ENCODE measurements at regions not wholly inside any gene's neighbourhood (a gene's known extent, or its start where the extent isn't known, plus 50 kb on each side); places are given as distances from the start of the nearest gene placed in this dataset.
"Not testable (repeated sequence)": the region's sequence is repeated elsewhere in the genome, so short reads cannot be mapped to it uniquely, and the experiment has no call there.

DNA sequence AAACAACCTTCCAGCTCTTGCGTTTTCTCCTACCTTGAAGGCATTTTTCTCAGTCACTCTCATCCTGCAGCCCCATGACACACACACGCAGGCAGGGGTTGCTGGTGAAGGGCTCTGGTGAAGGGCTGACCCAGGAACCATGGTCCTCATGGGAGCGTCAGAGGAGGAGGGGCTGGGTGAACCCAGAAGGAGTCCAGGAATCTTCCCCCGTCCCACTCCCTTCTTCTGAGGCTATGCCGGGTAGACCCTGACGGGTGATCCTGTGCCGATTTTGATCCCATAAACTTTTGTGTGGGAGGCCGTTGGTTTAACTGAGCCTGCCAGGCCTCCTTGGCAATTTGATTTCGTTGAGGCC is 278.4 kb upstream of the FOXF1 start:
- WGBS: 75% methylated on average over 9 of the region's 9 CpGs
- Histone ChIP-seq H3K27me3 (ENCODE audit: control insufficient read depth, insufficient read depth) (no peaks in the 10 kb centered on the region), H3K27ac (ENCODE audit: low read length) (no peak overlapping the region), H3K9me3 (ENCODE audit: control insufficient read depth, low read length) (no peaks in the 10 kb centered on the region), H3K4me3 (ENCODE audit: low read length) (no peak overlapping the region), H3K4me1 (ENCODE audit: control insufficient read depth, insufficient read depth, low read length) (no peaks in the 10 kb centered on the region)
- DNase-seq (no peak), ATAC-seq (no peak)
- intact Hi-C loops (cut with DNase I): no loop called here

DNA sequence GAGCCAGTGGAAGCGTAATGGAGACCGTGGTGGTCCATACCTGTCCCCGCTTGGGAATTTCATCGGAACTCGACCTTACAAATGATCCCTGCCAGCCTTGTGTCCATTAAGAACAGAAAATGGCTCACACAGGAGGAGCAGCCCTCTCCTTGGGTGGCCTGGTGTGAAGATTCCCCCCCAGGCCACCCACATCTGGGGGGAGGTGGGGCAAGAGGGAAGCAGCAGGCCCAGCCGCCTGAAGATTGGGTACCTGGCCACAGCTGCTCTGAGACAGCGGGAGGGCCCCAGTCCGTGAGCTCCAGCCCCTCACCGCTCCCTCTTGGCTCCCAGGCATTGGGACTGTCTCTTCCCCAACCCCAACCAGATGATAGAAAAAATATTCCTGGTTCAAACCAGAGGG is 277.8 kb upstream of the FOXF1 start:
- intact Hi-C loops (cut with DNase I): no loop called here
- Histone ChIP-seq H3K27ac (ENCODE audit: low read length) (no peak overlapping the region), H3K4me3 (ENCODE audit: low read length) (no peak overlapping the region), H3K27me3 (ENCODE audit: control insufficient read depth, insufficient read depth) (no peaks in the 10 kb centered on the region), H3K9me3 (ENCODE audit: control insufficient read depth, low read length) (no peaks in the 10 kb centered on the region), H3K4me1 (ENCODE audit: control insufficient read depth, insufficient read depth, low read length) (no peaks in the 10 kb centered on the region)
- 95% methylated on average over 9 of the region's 9 CpGs for WGBS
- no peak for ATAC-seq
- no peak for DNase-seq

DNA sequence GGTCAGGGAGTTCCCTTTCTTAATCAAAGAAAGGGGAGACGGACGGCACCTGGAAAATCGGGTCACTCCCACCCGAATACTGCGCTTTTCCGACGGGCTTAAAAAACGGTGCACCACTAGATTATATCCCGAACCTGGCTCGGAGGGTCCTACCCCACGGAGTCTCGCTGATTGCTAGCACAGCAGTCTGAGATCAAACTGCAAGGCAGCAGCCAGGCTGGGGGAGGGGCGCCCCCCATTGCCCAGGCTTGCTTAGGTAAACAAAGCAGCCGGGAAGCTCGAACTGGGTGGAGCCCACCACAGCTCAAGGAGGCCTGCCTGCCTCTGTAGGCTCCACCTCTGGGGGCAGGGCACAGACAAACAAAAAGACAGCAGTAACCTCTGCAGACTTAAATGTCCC is 276.8 kb upstream of the FOXF1 start:
- H3K9me3 ChIP-seq (ENCODE audit: control insufficient read depth, low read length); H3K27ac ChIP-seq (ENCODE audit: low read length); ATAC-seq; H3K4me1 ChIP-seq (ENCODE audit: control insufficient read depth, insufficient read depth, low read length); DNase-seq; H3K4me3 ChIP-seq (ENCODE audit: low read length); H3K27me3 ChIP-seq (ENCODE audit: control insufficient read depth, insufficient read depth); intact Hi-C loops (cut with DNase I): not testable (repeated sequence)
- WGBS: 70% methylated on average over 15 of the region's 15 CpGs

DNA sequence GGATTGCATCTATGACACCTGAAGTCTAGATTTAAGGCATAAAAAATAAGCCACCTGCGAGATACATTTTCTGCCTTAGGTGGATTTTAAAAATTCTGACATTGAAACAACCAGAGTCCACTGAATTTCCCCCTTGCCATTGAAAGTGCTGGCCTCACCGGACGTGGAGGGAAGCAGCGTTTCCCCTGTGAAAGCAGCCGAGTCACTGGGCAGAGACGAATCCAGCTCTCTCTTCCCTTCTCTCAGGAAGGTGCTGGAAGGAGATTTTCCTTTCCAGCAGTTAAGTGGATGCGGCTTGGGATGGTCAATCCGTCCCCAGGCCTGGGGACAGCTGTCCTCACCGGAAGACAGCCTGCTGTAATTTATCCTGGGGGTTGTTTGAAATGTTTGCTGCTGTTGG is 270.9 kb upstream of the FOXF1 start:
- H3K27ac ChIP-seq (ENCODE audit: low read length): no peak overlapping the region
- DNase-seq (no peak), ATAC-seq (no peak)
- 25% methylated on average over 9 of the region's 9 CpGs for WGBS
- no peak overlapping the region for H3K4me3 ChIP-seq (ENCODE audit: low read length)
- H3K4me1 ChIP-seq (ENCODE audit: control insufficient read depth, insufficient read depth, low read length): no peaks in the 10 kb centered on the region
- intact Hi-C loops (cut with DNase I): no loop called here
- H3K9me3 ChIP-seq (ENCODE audit: control insufficient read depth, low read length): no peaks in the 10 kb centered on the region
- no peaks in the 10 kb centered on the region for H3K27me3 ChIP-seq (ENCODE audit: control insufficient read depth, insufficient read depth)

DNA sequence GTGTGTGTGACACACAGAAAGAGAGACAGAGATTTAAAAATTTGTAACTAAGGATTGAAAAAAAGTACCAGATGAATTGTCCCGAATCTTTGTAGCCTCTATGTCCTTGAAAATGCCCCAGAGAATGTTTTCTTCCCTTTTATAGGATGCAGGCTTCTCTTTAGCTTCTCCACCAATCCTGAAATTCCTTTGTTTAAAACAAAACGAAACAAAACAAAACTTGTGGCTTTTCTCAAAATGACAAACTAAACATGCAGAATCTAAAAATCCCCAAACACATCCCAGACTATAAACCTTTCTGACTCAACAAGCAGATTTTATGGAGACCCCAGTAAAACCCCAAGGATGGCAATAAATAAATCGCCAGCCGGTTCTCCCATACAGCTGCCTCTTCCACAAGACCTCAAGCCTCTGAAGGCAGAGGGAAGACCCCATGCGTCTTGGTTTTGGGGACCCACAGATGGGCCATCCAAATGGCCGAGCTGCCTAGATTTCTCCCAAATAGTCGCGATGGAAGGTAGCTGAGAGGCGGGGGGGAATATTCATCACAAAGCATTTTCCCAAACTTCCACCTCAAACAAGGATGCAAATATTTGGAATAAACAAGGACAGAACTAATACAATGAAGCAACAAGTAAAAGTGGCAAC is 269.5 kb upstream of the FOXF1 start:
- WGBS: 57% methylated on average over 9 of the region's 9 CpGs
- H3K9me3 ChIP-seq (ENCODE audit: control insufficient read depth, low read length): no peaks in the 10 kb centered on the region
- H3K27me3 ChIP-seq (ENCODE audit: control insufficient read depth, insufficient read depth): no peaks in the 10 kb centered on the region
- intact Hi-C loops (cut with DNase I): no loop called here
- no peak overlapping the region for H3K27ac ChIP-seq (ENCODE audit: low read length)
- no peaks in the 10 kb centered on the region for H3K4me1 ChIP-seq (ENCODE audit: control insufficient read depth, insufficient read depth, low read length)
- H3K4me3 ChIP-seq (ENCODE audit: low read length): no peak overlapping the region
- ATAC-seq (no peak), DNase-seq (no peak)

DNA sequence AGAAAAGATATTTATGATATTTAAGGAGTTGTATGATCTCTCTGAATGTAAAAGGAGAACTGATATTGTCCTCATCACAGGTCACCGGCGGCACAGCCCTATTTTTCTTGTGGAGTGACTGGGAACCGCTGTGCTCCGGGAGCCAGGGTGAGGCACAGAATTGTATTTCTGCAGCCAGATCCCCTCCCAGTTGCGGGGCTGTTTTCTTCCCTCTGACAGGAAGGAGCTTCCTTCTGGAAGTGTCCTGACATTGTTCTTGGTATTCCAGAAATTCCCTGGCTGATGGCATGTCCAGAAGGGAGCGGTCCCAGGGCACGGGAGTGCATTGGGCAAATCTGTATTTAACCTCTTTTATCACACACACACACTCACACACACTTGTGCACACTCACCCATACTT is 268.6 kb upstream of the FOXF1 start:
- ATAC-seq (no peak), DNase-seq (no peak)
- H3K4me1 ChIP-seq (ENCODE audit: control insufficient read depth, insufficient read depth, low read length): no peaks in the 10 kb centered on the region
- no peak overlapping the region for H3K27ac ChIP-seq (ENCODE audit: low read length)
- H3K4me3 ChIP-seq (ENCODE audit: low read length): no peak overlapping the region
- no peaks in the 10 kb centered on the region for H3K9me3 ChIP-seq (ENCODE audit: control insufficient read depth, low read length)
- 35% methylated on average over 7 of the region's 7 CpGs for WGBS
- H3K27me3 ChIP-seq (ENCODE audit: control insufficient read depth, insufficient read depth): no peaks in the 10 kb centered on the region
- intact Hi-C loops (cut with DNase I): no loop called here

DNA sequence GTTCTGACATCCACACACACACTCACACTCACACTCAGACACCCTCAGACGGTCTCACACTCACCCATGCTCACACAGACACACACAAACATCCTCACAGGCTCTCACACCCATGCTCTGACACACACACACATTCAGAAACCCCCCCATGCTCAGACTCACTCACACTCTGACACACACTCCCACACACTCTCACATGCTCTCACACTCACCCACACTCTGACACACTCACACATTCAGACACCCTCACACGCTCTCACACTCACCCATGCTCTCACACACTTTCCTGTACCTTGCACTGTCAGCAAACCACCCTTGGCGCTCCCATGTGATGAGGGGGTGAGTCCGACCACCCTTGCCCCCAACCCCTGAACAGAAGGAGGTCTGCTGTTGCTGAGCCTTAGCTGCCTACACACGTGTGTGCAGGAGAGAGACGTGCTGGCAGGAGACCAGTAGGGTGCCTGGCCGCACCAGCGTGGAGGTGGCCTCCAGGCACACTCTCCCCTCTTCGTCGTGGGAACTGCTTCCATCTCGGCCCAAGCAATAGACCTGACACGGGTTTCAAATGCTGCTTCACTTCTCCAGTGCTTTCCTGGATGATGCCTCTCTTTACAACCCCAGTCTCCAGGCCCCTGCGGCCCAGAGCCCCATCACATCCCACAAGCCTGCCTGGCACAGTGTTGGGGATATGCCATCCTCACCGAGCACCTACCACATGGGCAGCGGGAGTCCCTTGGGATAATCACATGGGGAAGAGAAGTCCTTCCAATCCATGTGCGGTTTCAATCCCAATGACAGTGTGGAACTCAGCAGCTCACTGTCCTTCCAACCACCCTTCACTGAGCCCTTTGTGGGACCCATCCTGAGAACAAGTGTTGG is 267.8 kb upstream of the FOXF1 start:
- 82% methylated on average over 16 of the region's 16 CpGs for WGBS

DNA sequence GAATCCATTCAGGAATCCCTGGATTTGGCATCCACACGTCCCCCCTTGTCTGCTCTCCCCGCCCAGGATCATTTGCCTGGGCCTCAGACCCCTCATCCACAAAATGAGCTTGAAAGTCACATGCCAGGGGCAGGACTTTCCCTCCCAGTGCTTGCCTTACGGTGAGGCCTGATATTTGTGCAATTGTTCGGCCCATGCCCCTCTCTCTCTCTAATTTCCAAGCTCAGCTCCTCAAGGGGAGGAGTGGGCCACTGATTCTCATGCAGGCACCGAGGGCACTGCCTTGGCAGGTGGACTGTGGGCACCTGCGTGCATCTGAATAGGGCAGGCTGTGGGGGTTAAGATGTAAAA is 267.2 kb upstream of the FOXF1 start:
- H3K4me3 ChIP-seq (ENCODE audit: low read length): no peak overlapping the region
- no peaks in the 10 kb centered on the region for H3K27me3 ChIP-seq (ENCODE audit: control insufficient read depth, insufficient read depth)
- H3K9me3 ChIP-seq (ENCODE audit: control insufficient read depth, low read length): no peaks in the 10 kb centered on the region
- WGBS: 81% methylated on average over 6 of the region's 6 CpGs
- no peak overlapping the region for H3K27ac ChIP-seq (ENCODE audit: low read length)
- no peaks in the 10 kb centered on the region for H3K4me1 ChIP-seq (ENCODE audit: control insufficient read depth, insufficient read depth, low read length)
- intact Hi-C loops (cut with DNase I): no loop called here
- DNase-seq (no peak), ATAC-seq (no peak)

More for the DNA sequence above, 267.8 kb upstream of the FOXF1 start:
- H3K27me3 ChIP-seq (ENCODE audit: control insufficient read depth, insufficient read depth): no peaks in the 10 kb centered on the region
- DNase-seq: no peak
- ATAC-seq: no peak
- H3K4me3 ChIP-seq (ENCODE audit: low read length): no peak overlapping the region
- H3K4me1 ChIP-seq (ENCODE audit: control insufficient read depth, insufficient read depth, low read length): no peaks in the 10 kb centered on the region
- no peaks in the 10 kb centered on the region for H3K9me3 ChIP-seq (ENCODE audit: control insufficient read depth, low read length)
- intact Hi-C loops (cut with DNase I): no loop called here
- H3K27ac ChIP-seq (ENCODE audit: low read length): no peak overlapping the region

DNA sequence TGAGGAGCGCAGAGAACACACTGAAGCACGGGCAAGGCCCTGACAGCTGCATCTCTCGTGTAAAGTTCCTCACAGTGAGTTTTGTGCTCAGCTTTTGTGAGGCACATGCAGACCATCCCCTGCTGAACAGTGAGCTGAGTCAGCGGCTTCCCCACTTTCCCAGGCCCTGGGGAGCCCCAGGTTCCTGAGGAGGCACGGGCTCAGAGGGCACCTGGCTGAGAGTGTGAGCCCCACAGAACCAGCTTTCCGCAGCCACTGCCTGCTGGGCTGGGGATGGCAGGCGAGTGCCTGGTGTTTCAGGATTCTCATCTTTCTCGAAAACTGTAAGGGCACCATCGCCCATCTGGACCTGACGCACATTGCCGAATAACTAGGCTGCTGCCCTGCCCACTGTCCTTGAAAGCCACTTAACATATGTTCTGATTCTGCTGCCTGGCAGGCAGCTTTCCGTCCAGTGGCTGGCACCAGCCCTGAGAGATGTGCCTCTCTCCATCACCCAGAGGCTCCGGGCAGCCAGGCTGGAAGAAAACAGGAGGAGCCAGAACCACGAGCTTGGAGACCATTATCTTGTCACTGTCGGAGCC is 266.7 kb upstream of the FOXF1 start:
- H3K4me3 ChIP-seq (ENCODE audit: low read length): no peak overlapping the region
- no peak overlapping the region for H3K27ac ChIP-seq (ENCODE audit: low read length)
- ATAC-seq (no peak), DNase-seq (no peak)
- intact Hi-C loops (cut with DNase I): no loop called here
- no peaks in the 10 kb centered on the region for H3K27me3 ChIP-seq (ENCODE audit: control insufficient read depth, insufficient read depth)
- WGBS: 75% methylated on average over 15 of the region's 15 CpGs
- H3K4me1 ChIP-seq (ENCODE audit: control insufficient read depth, insufficient read depth, low read length): no peaks in the 10 kb centered on the region
- H3K9me3 ChIP-seq (ENCODE audit: control insufficient read depth, low read length): no peaks in the 10 kb centered on the region

DNA sequence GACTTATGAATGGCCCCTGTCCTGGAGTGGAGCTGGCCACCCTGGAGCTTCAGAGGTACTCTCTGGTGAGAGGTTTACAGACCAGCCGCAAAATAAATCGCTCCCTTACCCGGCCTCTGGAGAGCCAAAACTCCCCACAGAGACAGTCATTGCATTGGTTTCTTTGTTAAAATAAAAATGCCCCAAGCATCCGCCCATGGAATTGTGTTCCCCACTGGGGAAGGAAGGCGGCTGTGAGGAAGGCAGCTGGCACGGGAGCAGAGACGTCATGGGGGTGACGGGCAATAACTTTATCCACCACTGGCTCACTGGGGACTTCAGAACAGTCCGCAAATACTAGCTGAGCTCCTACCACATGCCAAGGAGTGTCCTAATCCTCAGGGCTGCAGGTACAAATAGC is 266.2 kb upstream of the FOXF1 start:
- Histone ChIP-seq H3K4me1 (ENCODE audit: control insufficient read depth, insufficient read depth, low read length) (no peaks in the 10 kb centered on the region), H3K27ac (ENCODE audit: low read length) (no peak overlapping the region), H3K4me3 (ENCODE audit: low read length) (no peak overlapping the region), H3K27me3 (ENCODE audit: control insufficient read depth, insufficient read depth) (no peaks in the 10 kb centered on the region), H3K9me3 (ENCODE audit: control insufficient read depth, low read length) (no peaks in the 10 kb centered on the region)
- ATAC-seq (no peak), DNase-seq (no peak)
- 68% methylated on average over 9 of the region's 9 CpGs for WGBS
- intact Hi-C loops (cut with DNase I): no loop called here

DNA sequence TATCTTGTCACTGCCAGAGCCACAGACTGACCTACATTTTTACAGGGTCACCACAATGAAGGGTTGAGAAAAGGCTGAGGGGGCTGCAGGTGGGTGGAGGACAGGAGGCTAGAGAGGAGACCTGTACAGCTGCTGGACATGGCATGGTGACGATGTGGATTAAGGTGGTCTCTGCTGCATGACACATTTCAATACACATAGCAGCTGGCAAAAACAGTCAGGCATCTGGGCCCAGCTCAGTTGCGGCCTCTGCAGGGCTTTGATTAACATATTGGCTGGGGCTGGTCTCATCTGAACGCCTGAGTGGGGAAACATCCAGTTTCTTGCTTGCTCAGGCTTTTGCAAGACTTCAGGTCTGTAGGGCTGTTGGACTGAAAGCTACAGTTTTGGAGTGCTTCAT is 265.4 kb upstream of the FOXF1 start:
- H3K9me3 ChIP-seq (ENCODE audit: control insufficient read depth, low read length): no peaks in the 10 kb centered on the region
- intact Hi-C loops (cut with DNase I): no loop called here
- DNase-seq (no peak), ATAC-seq (no peak)
- no peaks in the 10 kb centered on the region for H3K4me1 ChIP-seq (ENCODE audit: control insufficient read depth, insufficient read depth, low read length)
- 96% methylated on average over 3 of the region's 3 CpGs for WGBS
- H3K4me3 ChIP-seq (ENCODE audit: low read length): no peak overlapping the region
- H3K27me3 ChIP-seq (ENCODE audit: control insufficient read depth, insufficient read depth): no peaks in the 10 kb centered on the region
- H3K27ac ChIP-seq (ENCODE audit: low read length): no peak overlapping the region

Data from right cardiac atrium (tissue), 5 donors.